Spleen (tissue), 11 donors: ENCODE measurements at regions not wholly inside any gene's neighbourhood (a gene's known extent, or its start where the extent isn't known, plus 50 kb on each side); places are given as distances from the start of the nearest gene placed in this dataset.

Experiments used
- DNase-seq: peaks from one replicate; pipeline ENCODE4 v3.0.0-alpha.2; 2020
- H3K27ac ChIP-seq, 8 donors: fragments of 200-600 bp; sonication (generic) in 7 of 8; 1 replicate in 4 of 8; 2 replicates in 4 of 8; pipeline versions ENCODE4 v1.5.0 to v1.8.0; 2016 to 2021; ENCODE audit warnings: inconsistent platforms in 4 of 8, mild to moderate bottlenecking in 4 of 8, moderate library complexity in 1 of 8
- H3K27me3 ChIP-seq, 7 donors: fragments of 200-600 bp; sonication (generic) in 6 of 7; replicated peaks in 1 of 7; 1 replicate in 4 of 7; 2 replicates in 3 of 7; pipeline versions ENCODE4 v1.5.0 to v1.8.0; 2016 to 2021; ENCODE audit warnings: inconsistent platforms in 3 of 7, mild to moderate bottlenecking in 1 of 7
- H3K36me3 ChIP-seq, 6 donors: fragments of 200-600 bp; sonication (generic) in 5 of 6; 1 replicate in 4 of 6; 2 replicates in 2 of 6; pipeline versions ENCODE4 v1.5.0 to v1.8.0; 2016 to 2021; ENCODE audit warnings: inconsistent platforms in 2 of 6
- H3K4me1 ChIP-seq, 6 donors: fragments of 200-600 bp; sonication (generic) in 5 of 6; 1 replicate in 3 of 6; 2 replicates in 3 of 6; pipeline versions ENCODE4 v1.5.0 to v1.8.0; 2016 to 2021; ENCODE audit warnings: inconsistent platforms in 3 of 6
- H3K4me3 ChIP-seq, 8 donors: fragments of 200-600 bp; sonication (generic) in 7 of 8; 1 replicate in 4 of 8; 2 replicates in 4 of 8; pipeline versions ENCODE4 v1.5.0 to v1.8.0; 2016 to 2021; ENCODE audit warnings: inconsistent platforms in 4 of 8, mild to moderate bottlenecking in 4 of 8, moderate library complexity in 2 of 8
- H3K9me3 ChIP-seq, 8 donors: fragments of 200-600 bp; sonication (generic) in 7 of 8; 1 replicate in 4 of 8; 2 replicates in 4 of 8; pipeline versions ENCODE4 v1.5.0 to v1.8.0; 2016 to 2021; ENCODE audit warnings: inconsistent platforms in 4 of 8
- POLR2A ChIP-seq, 3 donors: fragments of 450-650 bp; IDR thresholded peaks; one replicate each; pipeline ENCODE4 v1.5.1; 2017; ENCODE audit warnings: antibody characterized with exemption in 3 of 3, mild to moderate bottlenecking in 1 of 3
- POLR2AphosphoS5 ChIP-seq, 3 donors: sonication (generic); formaldehyde crosslinking; IDR thresholded peaks; one replicate each; pipeline ENCODE4 v1.5.1; 2017; ENCODE audit warnings: antibody characterized with exemption in 3 of 3
- WGBS, 5 donors: extraction: QIAGEN DNeasy Blood & Tissue Kit in 3 of 5; methylation state at CpG; one replicate each; pipeline versions ENCODE4 v1.1.5 to v1.1.7; 2013 to 2018; 5-methylcytosine and 5-hydroxymethylcytosine counted together
- intact Hi-C: fragments of 100-400 bp; cut with DNase I; formaldehyde crosslinking; loops from one replicate; pipeline ENCODE4 v1.15.0; 2023; ENCODE audit warnings: low total_unique reads
- TF ChIP-seq, protein P1 (sequence below), 11 experiments: fragments of 200-600 bp in 7 of 11; fragments of 450-650 bp in 4 of 11; sonication (generic) in 4 of 11; IDR thresholded peaks in 8 of 11; conservative IDR thresholded peaks in 3 of 11; 1 replicate in 7 of 11; 2 replicates in 4 of 11; pipeline versions ENCODE4 v1.4.0 to v1.8.0; 2016 to 2021; ENCODE audit warnings: antibody characterized with exemption in 11 of 11, inconsistent platforms in 4 of 11, mild to moderate bottlenecking in 1 of 11
- donor health status: healthy with polysubstance abuse.
- donor health status: DM: no; HTN: no; CAD: no; lungs with moderate emphysema.
- donor health status: DM: no; HTN: no; CAD: no.
- donor health status: Bipolar disorder and iron deficiency.
- donor health status: healthy.
- donor health status: DM: no; HTN: no; CAD: no.
- donor health status: DM: yes; HTN: yes; CAD: no.

DNA sequence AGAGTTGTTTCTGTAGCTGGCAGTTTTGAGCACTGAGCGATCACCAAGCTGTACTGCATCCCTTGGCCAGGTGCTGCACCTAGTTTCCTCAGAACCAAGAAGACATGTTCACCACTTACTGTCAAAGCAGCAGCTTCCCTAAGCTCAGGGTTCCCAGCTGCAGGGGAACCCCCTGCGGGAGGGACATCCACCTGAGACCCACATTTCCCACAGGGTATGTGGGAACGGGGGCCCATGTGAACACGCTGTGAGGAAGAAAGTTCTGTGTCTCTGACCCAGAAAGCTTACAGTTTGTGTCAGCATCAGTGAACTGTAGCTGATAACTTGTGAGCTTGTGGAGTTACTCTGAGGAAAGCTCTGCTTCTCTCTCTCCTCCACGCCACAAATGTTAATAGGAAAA, 436.8 kb upstream of the IGFBP3 start:
- TF ChIP-seq POLR2AphosphoS5 (IDR thresholded peaks at IDR 0.05) (no peak), POLR2A (IDR thresholded peaks at IDR 0.05) (no peak)
- intact Hi-C loops: no loop called here
- Histone ChIP-seq H3K36me3 (no peaks in the 10 kb centered on the region), H3K27me3 (no peaks in the 10 kb centered on the region), H3K4me1 (no peaks in the 10 kb centered on the region), H3K27ac (no peak overlapping the region), H3K9me3 (no peaks in the 10 kb centered on the region), H3K4me3 (no peak overlapping the region)
- WGBS, 5 donors: 81 to 93% (median 86%) methylated on average over 4 to 5 of the region's 5 CpGs
- DNase-seq: no peak

DNA sequence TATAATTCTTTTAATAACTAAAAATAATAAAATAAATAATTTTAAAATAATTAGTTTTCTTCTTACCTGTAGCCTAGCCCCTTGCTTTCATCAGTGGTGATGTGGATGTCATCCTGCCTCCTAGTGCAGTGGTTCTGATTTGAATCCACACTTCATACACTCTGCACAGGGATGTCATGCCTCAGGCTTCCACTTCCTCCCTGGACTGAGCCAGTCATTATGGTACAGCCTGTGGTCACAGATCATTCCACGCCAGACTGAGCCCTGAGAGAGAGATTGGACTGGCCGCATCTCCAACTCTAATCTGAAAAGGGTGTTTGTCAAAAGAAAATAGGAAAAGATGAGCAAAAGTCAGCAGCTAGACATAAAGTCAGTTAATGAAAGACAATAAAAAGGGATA, 436.2 kb upstream of the IGFBP3 start:
- TF ChIP-seq, protein P1, sequence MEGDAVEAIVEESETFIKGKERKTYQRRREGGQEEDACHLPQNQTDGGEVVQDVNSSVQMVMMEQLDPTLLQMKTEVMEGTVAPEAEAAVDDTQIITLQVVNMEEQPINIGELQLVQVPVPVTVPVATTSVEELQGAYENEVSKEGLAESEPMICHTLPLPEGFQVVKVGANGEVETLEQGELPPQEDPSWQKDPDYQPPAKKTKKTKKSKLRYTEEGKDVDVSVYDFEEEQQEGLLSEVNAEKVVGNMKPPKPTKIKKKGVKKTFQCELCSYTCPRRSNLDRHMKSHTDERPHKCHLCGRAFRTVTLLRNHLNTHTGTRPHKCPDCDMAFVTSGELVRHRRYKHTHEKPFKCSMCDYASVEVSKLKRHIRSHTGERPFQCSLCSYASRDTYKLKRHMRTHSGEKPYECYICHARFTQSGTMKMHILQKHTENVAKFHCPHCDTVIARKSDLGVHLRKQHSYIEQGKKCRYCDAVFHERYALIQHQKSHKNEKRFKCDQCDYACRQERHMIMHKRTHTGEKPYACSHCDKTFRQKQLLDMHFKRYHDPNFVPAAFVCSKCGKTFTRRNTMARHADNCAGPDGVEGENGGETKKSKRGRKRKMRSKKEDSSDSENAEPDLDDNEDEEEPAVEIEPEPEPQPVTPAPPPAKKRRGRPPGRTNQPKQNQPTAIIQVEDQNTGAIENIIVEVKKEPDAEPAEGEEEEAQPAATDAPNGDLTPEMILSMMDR (IDR thresholded peaks at IDR 0.05 in 8 of 11, conservative IDR thresholded peaks at IDR 0.05 in 3 of 11): no peak
- TF ChIP-seq POLR2AphosphoS5 (IDR thresholded peaks at IDR 0.05) (no peak), POLR2A (IDR thresholded peaks at IDR 0.05) (no peak)
- Histone ChIP-seq H3K4me3 (no peak overlapping the region), H3K27me3 (no peaks in the 10 kb centered on the region), H3K4me1 (no peaks in the 10 kb centered on the region), H3K36me3 (no peaks in the 10 kb centered on the region), H3K9me3 (no peaks in the 10 kb centered on the region), H3K27ac (no peak overlapping the region)
- 70 to 86% (median 76%) methylated on average over 2 of the region's 2 CpGs for WGBS, 5 donors
- intact Hi-C loops: no loop called here
- no peak for DNase-seq

DNA sequence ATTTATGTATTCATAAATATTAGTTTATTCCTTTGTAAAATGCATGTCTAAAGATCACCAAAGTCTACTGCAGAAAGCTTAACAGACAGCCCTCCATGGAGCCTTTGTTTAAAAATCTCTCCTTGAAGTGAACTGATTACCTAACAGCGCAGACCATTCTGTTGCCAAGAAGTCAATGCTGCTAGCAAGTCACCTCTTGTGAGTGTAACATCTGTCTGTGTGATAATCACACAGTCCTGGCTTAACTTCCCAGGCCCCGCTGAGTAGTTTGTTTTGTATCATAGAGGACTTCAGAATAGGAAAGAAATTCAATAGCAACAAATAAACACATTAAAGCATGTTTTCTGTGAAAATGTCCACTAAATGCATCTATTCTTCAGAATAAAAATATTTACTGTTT, 435.3 kb upstream of the IGFBP3 start:
- WGBS, 5 donors: 91 to 94% (median 91%) methylated on average over 2 of the region's 2 CpGs
- H3K27ac ChIP-seq: no peak overlapping the region
- TF ChIP-seq, protein P1 (IDR thresholded peaks at IDR 0.05 in 8 of 11, conservative IDR thresholded peaks at IDR 0.05 in 3 of 11): no peak
- TF ChIP-seq POLR2A (IDR thresholded peaks at IDR 0.05): no peak
- no peak for TF ChIP-seq POLR2AphosphoS5 (IDR thresholded peaks at IDR 0.05)
- intact Hi-C loops: no loop called here
- H3K4me1 ChIP-seq: no peaks in the 10 kb centered on the region
- H3K9me3 ChIP-seq: no peaks in the 10 kb centered on the region
- no peak for DNase-seq
- H3K4me3 ChIP-seq: no peak overlapping the region
- no peaks in the 10 kb centered on the region for H3K36me3 ChIP-seq
- no peaks in the 10 kb centered on the region for H3K27me3 ChIP-seq

DNA sequence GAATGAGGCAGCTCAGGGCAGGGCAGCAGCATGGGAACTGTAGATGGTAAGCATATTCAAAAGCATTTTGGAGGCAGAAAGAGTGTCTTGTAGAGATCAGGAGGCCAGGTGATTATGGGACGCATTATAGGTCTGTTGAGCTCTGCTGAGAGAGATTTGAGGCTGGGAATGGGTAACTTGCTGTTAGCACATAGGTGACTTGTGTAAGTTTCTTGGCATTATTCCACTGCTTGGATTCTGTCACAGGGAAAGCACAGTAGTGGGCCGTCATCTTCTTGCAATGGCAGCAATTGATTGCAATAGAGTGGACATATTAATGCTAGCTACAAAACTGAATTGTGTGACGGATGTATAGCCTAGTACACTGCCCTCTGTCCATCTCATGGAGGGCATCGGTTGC, 434.3 kb upstream of the IGFBP3 start:
- no peak overlapping the region for H3K4me3 ChIP-seq
- 77 to 93% (median 89%) methylated on average over 4 of the region's 4 CpGs for WGBS, 5 donors
- H3K27me3 ChIP-seq: no peaks in the 10 kb centered on the region
- TF ChIP-seq POLR2AphosphoS5 (IDR thresholded peaks at IDR 0.05) (no peak), POLR2A (IDR thresholded peaks at IDR 0.05) (no peak)
- TF ChIP-seq, protein P1 (IDR thresholded peaks at IDR 0.05 in 8 of 11, conservative IDR thresholded peaks at IDR 0.05 in 3 of 11): no peak
- H3K9me3 ChIP-seq: no peaks in the 10 kb centered on the region
- no peak for DNase-seq
- no peak overlapping the region for H3K27ac ChIP-seq
- intact Hi-C loops: no loop called here
- H3K4me1 ChIP-seq: no peaks in the 10 kb centered on the region
- no peaks in the 10 kb centered on the region for H3K36me3 ChIP-seq
